ENCODE measurements at regions not wholly inside any gene's neighbourhood (a gene's known extent, or its start where the extent isn't known, plus 50 kb on each side); places are given as distances from the start of the nearest gene placed in this dataset.
A peak's percentile ranks its signal among the peaks of the same experiment; 100 is the strongest.

GRCh38 chr7:68429411-68430117 is 1168.7 kb upstream of the AUTS2 start:
- intact Hi-C loops (cut with DNase I) = no loop called here
- peak in 3 of 42 donors; percentile 28 to 45 (median 37) for DNase-seq

GRCh38 chr7:68432585-68432984 is 1165.7 kb upstream of the AUTS2 start:
- intact Hi-C loops (cut with DNase I) = no loop called here
- DNase-seq = peak in 1 of 42 donors; percentile 36

GRCh38 chr7:68433462-68434070 is 1164.7 kb upstream of the AUTS2 start:
- DNase-seq = peak in 1 of 42 donors; percentile 14
- intact Hi-C loops (cut with DNase I) = no loop called here

- DNase-seq = peak in 32 of 42 donors; percentile 24 to 72 (median 44)
These were observed 1163.4 kb upstream of the AUTS2 start for GRCh38 chr7:68434857-68435256.

GRCh38 chr7:68438016-68438415 is 1160.3 kb upstream of the AUTS2 start:
- intact Hi-C loops (cut with DNase I) = no loop called here
- DNase-seq = no peak

More at GRCh38 chr7:68434857-68435256, 1163.4 kb upstream of the AUTS2 start:
- intact Hi-C loops (cut with DNase I) = no loop called here

- no peak for DNase-seq
- intact Hi-C loops (cut with DNase I) = no loop called here
These were observed 1159.5 kb upstream of the AUTS2 start for GRCh38 chr7:68438811-68439210.

DNA sequence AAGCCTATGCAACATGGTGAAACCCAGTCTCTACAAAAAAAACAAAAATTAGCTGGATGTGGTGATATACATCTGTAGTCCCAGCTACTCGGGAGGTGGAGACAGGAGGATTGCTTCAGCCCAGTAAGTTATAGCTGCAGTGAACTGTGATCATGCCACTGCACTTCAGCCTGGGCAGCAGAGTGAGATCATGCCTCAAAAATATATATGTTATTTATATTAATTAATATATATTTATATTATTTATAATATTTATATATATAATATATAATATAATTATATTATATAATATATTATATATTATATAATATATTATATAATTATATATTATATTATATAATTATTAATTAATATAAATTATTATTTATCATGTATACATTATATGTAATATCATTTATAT is 1158.4 kb upstream of the AUTS2 start:
- no peak for DNase-seq

DNA sequence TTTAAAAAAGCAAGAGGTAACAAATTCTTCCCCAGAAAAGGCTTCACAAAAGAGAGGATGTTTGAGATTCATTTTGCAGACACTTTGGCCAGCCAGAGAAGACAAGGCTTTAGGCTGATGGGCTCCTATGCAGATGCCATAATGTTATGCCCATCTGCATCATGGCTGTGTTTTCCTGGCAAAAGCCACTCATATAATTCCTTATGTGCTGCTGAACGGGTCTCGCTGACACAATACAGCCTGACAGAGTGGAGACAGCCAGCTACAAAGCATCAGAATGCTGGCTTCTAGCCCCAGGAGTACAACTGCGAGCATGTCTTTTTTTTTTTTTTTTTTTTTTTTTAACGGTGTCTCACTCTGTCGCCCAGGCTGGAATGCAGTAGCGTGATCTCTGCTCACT is 1157.4 kb upstream of the AUTS2 start:
- intact Hi-C loops (cut with DNase I) = no loop called here
- no peak for DNase-seq

More for the DNA sequence above, 1158.4 kb upstream of the AUTS2 start:
- intact Hi-C loops (cut with DNase I) = no loop called here

GRCh38 chr7:68441645-68442044 is 1156.6 kb upstream of the AUTS2 start:
- intact Hi-C loops (cut with DNase I) = no loop called here
- no peak for DNase-seq

DNA sequence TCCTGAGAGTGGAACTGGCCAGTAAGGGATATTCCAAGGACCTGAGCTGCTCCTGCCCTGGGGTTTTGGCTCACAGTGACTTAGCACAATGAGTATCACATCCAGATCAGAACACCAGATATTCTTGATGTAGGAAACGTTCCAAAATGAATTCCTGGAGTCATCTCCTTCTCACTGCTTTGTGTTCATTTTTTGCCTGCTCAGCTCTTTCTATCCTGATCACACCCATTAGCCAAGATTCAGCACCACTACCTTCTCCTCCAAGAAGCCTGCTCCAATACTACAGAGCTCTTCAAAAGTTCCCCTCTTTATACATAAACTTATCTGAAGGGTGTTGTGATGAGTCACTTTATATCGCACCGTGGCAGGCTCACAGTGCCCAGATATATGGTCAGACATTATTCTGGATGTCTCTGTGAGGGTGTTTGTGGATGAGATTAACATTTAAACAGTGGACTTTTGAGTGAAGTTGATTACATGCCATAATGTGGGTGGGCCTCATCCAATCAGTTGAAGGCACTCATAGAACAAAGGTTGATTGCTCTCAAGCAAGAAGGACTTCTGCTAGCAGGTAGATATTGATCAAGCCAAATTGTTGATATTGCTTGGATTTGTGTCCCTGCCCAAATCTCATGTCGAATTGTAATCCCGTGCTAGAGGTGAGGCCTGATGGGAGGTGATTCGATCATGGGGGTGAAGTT is 1155.2 kb upstream of the AUTS2 start:
- no peak for DNase-seq
- intact Hi-C loops (cut with DNase I) = no loop called here

DNA sequence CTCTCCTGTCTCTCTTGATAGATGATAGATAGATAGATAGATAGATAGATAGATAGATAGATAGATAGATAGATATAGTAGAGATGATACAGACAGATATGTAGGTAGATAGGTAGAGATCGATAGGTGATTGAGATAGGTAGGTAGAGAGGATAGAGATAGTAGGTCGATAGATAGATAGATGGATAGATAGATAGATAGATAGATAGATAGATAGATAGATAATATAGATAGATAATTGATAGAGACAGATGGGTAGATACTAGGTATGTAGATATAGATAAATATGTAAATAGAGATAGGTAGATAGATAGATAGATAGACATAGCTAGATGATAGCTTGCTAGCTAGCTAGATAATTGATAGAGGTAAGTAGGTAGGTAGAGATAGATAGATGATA is 1154.2 kb upstream of the AUTS2 start:
- intact Hi-C loops (cut with DNase I) = no loop called here
- DNase-seq = no peak

- DNase-seq = no peak
- intact Hi-C loops (cut with DNase I) = no loop called here
These were observed 1153.3 kb upstream of the AUTS2 start for GRCh38 chr7:68444956-68445355.

GRCh38 chr7:68446183-68446582 is 1152.1 kb upstream of the AUTS2 start:
- intact Hi-C loops (cut with DNase I) = no loop called here
- no peak for DNase-seq

GRCh38 chr7:68449099-68449498 is 1149.2 kb upstream of the AUTS2 start:
- DNase-seq = no peak
- intact Hi-C loops (cut with DNase I) = no loop called here

- intact Hi-C loops (cut with DNase I) = no loop called here
- no peak for DNase-seq
These were observed 1148.5 kb upstream of the AUTS2 start for GRCh38 chr7:68449816-68450215.

DNA sequence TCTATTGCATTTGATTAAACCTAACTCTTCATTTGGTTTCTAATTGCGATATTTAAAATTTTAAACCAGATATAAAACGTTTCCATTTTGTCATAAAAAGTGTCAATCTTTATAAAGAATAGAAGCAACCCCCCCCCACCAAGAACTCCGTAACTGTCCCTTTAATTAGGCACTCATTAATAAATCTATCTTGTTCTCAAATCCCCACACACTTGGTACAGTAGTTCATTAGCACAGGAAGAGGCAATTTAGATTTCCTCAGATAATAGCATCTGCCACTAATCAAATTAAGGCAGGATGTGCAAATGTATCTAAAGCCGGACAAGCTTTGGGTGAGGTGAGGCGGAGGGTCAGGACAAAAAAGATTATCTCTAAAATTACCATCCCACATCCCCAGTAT is 1143.3 kb upstream of the AUTS2 start:
- DNase-seq = no peak
- intact Hi-C loops (cut with DNase I) = no loop called here

DNA sequence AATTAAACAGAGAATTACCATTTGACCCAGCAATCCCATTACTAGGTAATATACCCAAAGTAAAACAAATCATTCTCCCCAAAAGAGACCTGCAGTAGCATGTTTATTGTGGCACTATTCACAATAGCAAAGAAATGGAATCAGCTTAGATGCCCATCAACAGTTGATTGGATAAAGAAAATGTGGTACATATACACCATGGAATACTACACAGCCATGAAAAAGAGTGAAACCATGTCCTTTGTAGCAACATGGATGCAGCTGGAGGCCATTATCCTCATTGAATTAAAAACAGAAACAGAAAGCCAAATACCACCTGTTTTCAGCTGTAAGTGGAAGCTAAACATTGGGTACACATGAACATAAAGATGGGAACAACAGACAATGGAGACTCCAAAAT is 1141.8 kb upstream of the AUTS2 start:
- intact Hi-C loops (cut with DNase I) = no loop called here
- DNase-seq = no peak

- DNase-seq = no peak
- intact Hi-C loops (cut with DNase I) = no loop called here
These were observed 1140.8 kb upstream of the AUTS2 start for GRCh38 chr7:68457481-68457880.

- DNase-seq = no peak
- intact Hi-C loops (cut with DNase I) = no loop called here
These were observed 1140.0 kb upstream of the AUTS2 start for GRCh38 chr7:68458010-68458908.

All from head of caudate nucleus (tissue), 42 donors.